ENCODE measurements at regions not wholly inside any gene's neighbourhood (a gene's known extent, or its start where the extent isn't known, plus 50 kb on each side); places are given as distances from the start of the nearest gene placed in this dataset.

- no peaks in the 10 kb centered on the region for H3K36me3 Mint-ChIP-seq (ENCODE audit: low read depth)
- no peak overlapping the region for H3K4me3 Mint-ChIP-seq
- no peak overlapping the region for H3K27ac Mint-ChIP-seq
- no peaks in the 10 kb centered on the region for H3K9me3 Mint-ChIP-seq
- H3K4me1 Mint-ChIP-seq, result no peaks in the 10 kb centered on the region
- DNase-seq, result no peak
- H3K27me3 Mint-ChIP-seq, result no peaks in the 10 kb centered on the region
- ATAC-seq, result no peak
Measured at GRCh38 chr11:129324533-129325175, 51.0 kb upstream of the BARX2 start.

GRCh38 chr11:129323896-129324502 lies 51.6 kb upstream of the BARX2 start:
- Mint-ChIP-seq H3K27me3 (no peaks in the 10 kb centered on the region), H3K27ac (no peak overlapping the region), H3K4me1 (no peaks in the 10 kb centered on the region), H3K36me3 (ENCODE audit: low read depth) (no peaks in the 10 kb centered on the region), H3K4me3 (no peak overlapping the region), H3K9me3 (no peaks in the 10 kb centered on the region)
- DNase-seq (no peak), ATAC-seq (no peak)

DNA sequence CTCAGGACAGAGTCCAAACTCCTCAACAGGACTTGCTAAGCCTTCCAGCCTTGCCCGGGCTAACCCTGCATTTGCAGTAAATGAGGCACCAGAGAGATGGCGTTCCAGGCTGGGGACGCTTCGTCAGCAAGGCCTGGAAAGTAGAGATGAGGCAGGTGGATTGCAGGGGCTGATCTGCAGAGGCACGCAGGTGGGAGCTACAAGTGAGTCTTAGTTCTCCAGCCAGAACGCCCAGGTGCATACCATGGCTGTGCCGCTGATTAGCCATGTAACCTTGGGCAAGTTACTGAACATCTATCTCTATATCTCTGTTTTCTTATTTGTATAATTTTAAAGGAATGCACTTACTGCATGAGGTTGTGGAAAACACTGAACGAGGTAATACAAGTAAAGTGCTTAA lies 52.7 kb upstream of the BARX2 start:
- Mint-ChIP-seq H3K4me3 (no peak overlapping the region), H3K27me3 (no peaks in the 10 kb centered on the region), H3K9me3 (no peaks in the 10 kb centered on the region), H3K36me3 (ENCODE audit: low read depth) (no peaks in the 10 kb centered on the region), H3K4me1 (no peaks in the 10 kb centered on the region), H3K27ac (no peak overlapping the region)
- DNase-seq, result no peak
- ATAC-seq, result no peak

GRCh38 chr11:129321076-129321475 lies 54.6 kb upstream of the BARX2 start:
- Mint-ChIP-seq H3K36me3 (ENCODE audit: low read depth) (no peaks in the 10 kb centered on the region), H3K4me3 (no peak overlapping the region), H3K27ac (no peak overlapping the region), H3K27me3 (no peaks in the 10 kb centered on the region), H3K4me1 (no peaks in the 10 kb centered on the region), H3K9me3 (no peaks in the 10 kb centered on the region)
- ATAC-seq (no peak), DNase-seq (no peak)

DNA sequence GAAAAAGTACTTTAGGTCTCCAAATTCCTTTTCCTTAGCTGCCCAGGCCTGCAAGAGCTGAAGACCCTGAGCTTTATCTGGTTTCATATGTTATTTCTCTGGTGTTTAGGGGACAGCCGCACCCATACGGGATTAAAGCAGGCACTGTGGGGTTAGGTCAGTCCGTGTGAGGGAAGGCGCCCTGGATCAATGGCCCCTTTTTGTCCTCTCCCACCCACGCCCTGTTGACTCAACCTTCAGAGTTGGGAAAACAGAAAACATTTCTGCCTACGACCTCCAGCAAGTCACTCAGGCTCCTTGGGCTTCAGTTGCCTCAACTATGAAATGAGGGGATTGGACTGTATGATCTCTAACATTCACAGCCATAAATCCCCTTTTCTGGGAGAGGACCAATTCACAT lies 55.2 kb upstream of the BARX2 start:
- Mint-ChIP-seq H3K4me1 (no peaks in the 10 kb centered on the region), H3K9me3 (no peaks in the 10 kb centered on the region), H3K4me3 (no peak overlapping the region), H3K27ac (no peak overlapping the region), H3K36me3 (ENCODE audit: low read depth) (no peaks in the 10 kb centered on the region), H3K27me3 (no peaks in the 10 kb centered on the region)
- ATAC-seq, result no peak
- no peak for DNase-seq

GRCh38 chr11:129319751-129320150 lies 55.9 kb upstream of the BARX2 start:
- no peaks in the 10 kb centered on the region for H3K36me3 Mint-ChIP-seq (ENCODE audit: low read depth)
- H3K9me3 Mint-ChIP-seq, result no peaks in the 10 kb centered on the region
- H3K4me1 Mint-ChIP-seq, result no peaks in the 10 kb centered on the region
- no peak overlapping the region for H3K4me3 Mint-ChIP-seq
- no peaks in the 10 kb centered on the region for H3K27me3 Mint-ChIP-seq
- no peak overlapping the region for H3K27ac Mint-ChIP-seq
- DNase-seq (no peak), ATAC-seq (no peak)

- H3K4me1 Mint-ChIP-seq, result no peaks in the 10 kb centered on the region
- H3K27ac Mint-ChIP-seq, result no peak overlapping the region
- no peaks in the 10 kb centered on the region for H3K27me3 Mint-ChIP-seq
- H3K9me3 Mint-ChIP-seq, result no peaks in the 10 kb centered on the region
- DNase-seq (no peak), ATAC-seq (no peak)
- no peak overlapping the region for H3K4me3 Mint-ChIP-seq
- no peaks in the 10 kb centered on the region for H3K36me3 Mint-ChIP-seq (ENCODE audit: low read depth)
Measured at GRCh38 chr11:129319201-129319600, 56.4 kb upstream of the BARX2 start.

DNA sequence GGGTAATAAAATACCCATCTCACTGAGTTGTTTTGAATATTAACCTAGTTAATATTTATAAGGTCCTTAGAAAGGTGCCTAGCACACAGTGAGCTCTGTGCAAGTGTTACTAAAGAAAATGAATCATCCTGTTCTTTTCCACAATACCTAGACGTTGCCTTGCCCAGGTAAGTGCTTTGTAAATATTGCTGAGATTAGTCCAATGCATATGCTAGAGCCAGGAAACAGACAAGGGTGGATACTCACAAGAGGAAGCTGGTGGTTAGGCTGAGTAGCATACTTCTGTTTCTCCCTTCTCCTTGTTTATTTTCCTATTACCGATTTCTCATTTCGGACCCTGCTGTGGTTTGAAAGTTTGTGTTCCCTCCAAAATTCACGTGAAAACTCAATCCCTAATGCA lies 58.1 kb upstream of the BARX2 start:
- ATAC-seq, result no peak
- Mint-ChIP-seq H3K4me1 (no peaks in the 10 kb centered on the region), H3K36me3 (ENCODE audit: low read depth) (no peaks in the 10 kb centered on the region), H3K27ac (no peak overlapping the region), H3K9me3 (no peaks in the 10 kb centered on the region), H3K4me3 (no peak overlapping the region), H3K27me3 (no peaks in the 10 kb centered on the region)
- DNase-seq, result no peak

DNA sequence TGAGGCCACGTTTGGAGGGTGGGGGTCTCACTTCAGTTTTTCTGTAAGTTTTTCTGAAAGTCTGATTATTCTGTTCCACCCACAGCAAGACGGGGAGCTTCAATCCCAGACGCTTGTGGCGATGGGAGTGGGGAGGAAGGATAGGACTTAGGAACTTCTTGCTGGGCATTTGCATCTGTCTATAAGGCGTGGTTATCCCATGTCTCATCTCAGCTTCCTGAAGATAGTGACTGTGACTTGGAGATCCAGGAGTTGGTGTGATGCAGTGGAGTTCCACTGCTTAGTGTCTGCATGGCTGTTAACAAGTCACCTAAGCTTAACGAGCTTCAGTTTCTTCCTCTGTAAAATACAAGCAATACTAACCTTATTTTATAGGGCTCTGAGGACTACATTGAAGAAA lies 58.9 kb upstream of the BARX2 start:
- no peaks in the 10 kb centered on the region for H3K27me3 Mint-ChIP-seq
- DNase-seq (no peak), ATAC-seq (no peak)
- no peaks in the 10 kb centered on the region for H3K9me3 Mint-ChIP-seq
- no peak overlapping the region for H3K4me3 Mint-ChIP-seq
- H3K4me1 Mint-ChIP-seq, result no peaks in the 10 kb centered on the region
- H3K36me3 Mint-ChIP-seq (ENCODE audit: low read depth), result no peaks in the 10 kb centered on the region
- no peak overlapping the region for H3K27ac Mint-ChIP-seq

- no peak overlapping the region for H3K27ac Mint-ChIP-seq
- no peak overlapping the region for H3K4me3 Mint-ChIP-seq
- no peaks in the 10 kb centered on the region for H3K9me3 Mint-ChIP-seq
- H3K4me1 Mint-ChIP-seq, result no peaks in the 10 kb centered on the region
- H3K27me3 Mint-ChIP-seq, result no peaks in the 10 kb centered on the region
- DNase-seq (no peak), ATAC-seq (no peak)
- no peaks in the 10 kb centered on the region for H3K36me3 Mint-ChIP-seq (ENCODE audit: low read depth)
Measured at GRCh38 chr11:129315781-129316579, 59.7 kb upstream of the BARX2 start.

GRCh38 chr11:129314371-129314770 lies 61.3 kb upstream of the BARX2 start:
- ATAC-seq, result no peak
- no peak for DNase-seq
- Mint-ChIP-seq H3K27ac (no peak overlapping the region), H3K27me3 (no peaks in the 10 kb centered on the region), H3K36me3 (ENCODE audit: low read depth) (no peaks in the 10 kb centered on the region), H3K9me3 (no peaks in the 10 kb centered on the region), H3K4me1 (no peaks in the 10 kb centered on the region), H3K4me3 (no peak overlapping the region)

DNA sequence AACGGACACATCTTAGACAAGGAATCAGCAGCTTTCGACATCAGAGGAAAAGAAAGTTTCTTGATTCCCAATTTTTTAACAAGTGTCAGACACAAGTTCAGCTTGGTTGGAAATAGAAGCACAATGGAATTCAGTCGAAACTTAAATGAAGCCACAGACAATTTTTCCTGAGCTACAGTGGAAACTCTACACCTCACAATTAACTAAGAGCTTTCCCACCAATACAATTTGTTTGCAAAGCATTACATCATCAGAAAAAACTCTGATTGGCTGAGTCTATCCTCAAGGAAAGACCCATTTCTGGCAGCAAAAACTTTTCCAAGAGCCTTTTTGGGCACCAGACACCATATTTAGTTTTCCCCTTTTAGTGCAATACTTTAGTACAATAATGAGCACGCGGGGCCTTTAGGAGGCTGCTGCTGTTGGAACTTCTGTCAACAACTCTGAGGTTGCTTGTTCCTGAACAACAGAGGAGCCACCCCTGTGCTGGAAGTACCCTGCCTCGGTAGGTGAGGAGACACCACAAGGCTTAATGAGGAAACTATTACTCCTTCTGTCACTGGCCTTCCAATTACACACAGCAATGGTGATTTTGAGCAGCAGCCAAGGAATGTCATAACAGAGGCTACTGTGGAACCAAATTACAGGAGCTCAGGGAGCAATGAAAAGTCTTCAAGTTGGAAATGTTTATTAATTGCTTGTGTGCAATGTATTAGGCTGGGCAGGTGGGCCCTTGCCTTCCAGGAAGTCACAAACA lies 61.9 kb upstream of the BARX2 start:
- DNase-seq (no peak), ATAC-seq (no peak)
- Mint-ChIP-seq H3K4me3 (no peak overlapping the region), H3K36me3 (ENCODE audit: low read depth) (no peaks in the 10 kb centered on the region), H3K27me3 (no peaks in the 10 kb centered on the region), H3K4me1 (no peaks in the 10 kb centered on the region), H3K27ac (no peak overlapping the region), H3K9me3 (no peaks in the 10 kb centered on the region)

- Mint-ChIP-seq H3K27ac (no peak overlapping the region), H3K4me3 (no peak overlapping the region), H3K9me3 (no peaks in the 10 kb centered on the region), H3K36me3 (ENCODE audit: low read depth) (no peaks in the 10 kb centered on the region), H3K27me3 (no peaks in the 10 kb centered on the region), H3K4me1 (no peaks in the 10 kb centered on the region)
- DNase-seq (no peak), ATAC-seq (no peak)
Measured at GRCh38 chr11:129312730-129313503, 62.7 kb upstream of the BARX2 start.

GRCh38 chr11:129308241-129308865 lies 67.3 kb upstream of the BARX2 start:
- ATAC-seq, result no peak
- Mint-ChIP-seq H3K27ac (no peak overlapping the region), H3K9me3 (no peaks in the 10 kb centered on the region), H3K36me3 (ENCODE audit: low read depth) (no peaks in the 10 kb centered on the region), H3K27me3 (peaks cover 2% of the 10 kb centered on the region), H3K4me1 (no peaks in the 10 kb centered on the region), H3K4me3 (no peak overlapping the region)
- no peak for DNase-seq

Measured in activated naive CD8-positive, alpha-beta T cell treated with anti-CD3 and anti-CD28 coated beads, Interleukin-2, amount 50 U/mL, for 24 hours (primary cell).